Testis (tissue), 2 donors: ENCODE measurements at regions not wholly inside any gene's neighbourhood (a gene's known extent, or its start where the extent isn't known, plus 50 kb on each side); places are given as distances from the start of the nearest gene placed in this dataset.

Source experiments
- DNase-seq: peaks from one replicate; pipeline ENCODE4 v3.0.0-alpha.2; 2019
- H3K27ac ChIP-seq, 2 donors: fragments of 200-600 bp; sonication (generic); one replicate each; pipeline ENCODE4 v1.5.1; 2019
- H3K27me3 ChIP-seq: fragments of 200-600 bp; sonication (generic); one replicate; pipeline ENCODE4 v1.5.1; 2019
- H3K36me3 ChIP-seq: fragments of 200-600 bp; sonication (generic); one replicate; pipeline ENCODE4 v1.5.1; 2017; ENCODE audit warnings: low read depth; ENCODE audit errors: missing control alignments
- H3K4me1 ChIP-seq: fragments of 200-600 bp; sonication (generic); one replicate; pipeline ENCODE4 v1.5.1; 2019
- H3K4me3 ChIP-seq, 2 donors: fragments of 200-600 bp; sonication (generic); one replicate each; pipeline ENCODE4 v1.5.1; 2017 to 2019
- H3K9me3 ChIP-seq: fragments of 200-600 bp; sonication (generic); one replicate; pipeline ENCODE4 v1.5.1; 2017
- POLR2A ChIP-seq: fragments of 450-650 bp; IDR thresholded peaks from one replicate; pipeline ENCODE4 v1.6.1; 2017; ENCODE audit warnings: antibody characterized with exemption, mild to moderate bottlenecking, moderate library complexity
- WGBS, 2 donors: methylation state at CpG; one replicate each; pipeline ENCODE4 v1.1.5; 2018; 5-methylcytosine and 5-hydroxymethylcytosine counted together
- intact Hi-C: fragments of 100-400 bp; cut with DNase I; formaldehyde crosslinking; loops from one replicate; pipeline ENCODE4 v1.15.1; 2023; ENCODE audit warnings: low total_unique reads
- TF ChIP-seq, protein P1 (sequence below), 3 experiments: fragments of 450-650 bp in 2 of 3; fragments of 200-600 bp in 1 of 3; sonication (generic) in 1 of 3; IDR thresholded peaks; one replicate each; pipeline ENCODE4 v1.5.1; 2016 to 2019; ENCODE audit warnings: antibody characterized with exemption in 3 of 3, mild to moderate bottlenecking in 2 of 3, moderate library complexity in 1 of 3

GRCh38 chrY:8552168-8552805 is 785.0 kb upstream of the TSPY4 start:
- H3K4me3 ChIP-seq, result no peak overlapping the region
- no peak overlapping the region for H3K27ac ChIP-seq
- no peak for TF ChIP-seq POLR2A
- TF ChIP-seq, protein P1, sequence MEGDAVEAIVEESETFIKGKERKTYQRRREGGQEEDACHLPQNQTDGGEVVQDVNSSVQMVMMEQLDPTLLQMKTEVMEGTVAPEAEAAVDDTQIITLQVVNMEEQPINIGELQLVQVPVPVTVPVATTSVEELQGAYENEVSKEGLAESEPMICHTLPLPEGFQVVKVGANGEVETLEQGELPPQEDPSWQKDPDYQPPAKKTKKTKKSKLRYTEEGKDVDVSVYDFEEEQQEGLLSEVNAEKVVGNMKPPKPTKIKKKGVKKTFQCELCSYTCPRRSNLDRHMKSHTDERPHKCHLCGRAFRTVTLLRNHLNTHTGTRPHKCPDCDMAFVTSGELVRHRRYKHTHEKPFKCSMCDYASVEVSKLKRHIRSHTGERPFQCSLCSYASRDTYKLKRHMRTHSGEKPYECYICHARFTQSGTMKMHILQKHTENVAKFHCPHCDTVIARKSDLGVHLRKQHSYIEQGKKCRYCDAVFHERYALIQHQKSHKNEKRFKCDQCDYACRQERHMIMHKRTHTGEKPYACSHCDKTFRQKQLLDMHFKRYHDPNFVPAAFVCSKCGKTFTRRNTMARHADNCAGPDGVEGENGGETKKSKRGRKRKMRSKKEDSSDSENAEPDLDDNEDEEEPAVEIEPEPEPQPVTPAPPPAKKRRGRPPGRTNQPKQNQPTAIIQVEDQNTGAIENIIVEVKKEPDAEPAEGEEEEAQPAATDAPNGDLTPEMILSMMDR (IDR thresholded peaks at IDR 0.05), result no peak
- H3K9me3 ChIP-seq, result no peaks in the 10 kb centered on the region
- 17 to 38% methylated on average over 1 of the region's 1 CpG for WGBS, 2 donors
- no peaks in the 10 kb centered on the region for H3K36me3 ChIP-seq
- no peaks in the 10 kb centered on the region for H3K4me1 ChIP-seq
- DNase-seq, result peak; percentile 30
- intact Hi-C loops, result no loop called here
- H3K27me3 ChIP-seq, result no peaks in the 10 kb centered on the region

- WGBS, 2 donors, result 82 to 83% methylated on average over 2 to 8 of the region's 8 CpGs
- Histone ChIP-seq H3K9me3 (no peaks in the 10 kb centered on the region), H3K27me3 (no peaks in the 10 kb centered on the region), H3K36me3 (no peaks in the 10 kb centered on the region), H3K4me3 (no peak overlapping the region), H3K4me1 (no peaks in the 10 kb centered on the region), H3K27ac (no peak overlapping the region)
- TF ChIP-seq, protein P1 (IDR thresholded peaks at IDR 0.05), result no peak
- TF ChIP-seq POLR2A, result no peak
- intact Hi-C loops, result no loop called here
- no peak for DNase-seq
These were observed 783.6 kb upstream of the TSPY4 start for GRCh38 chrY:8553614-8554013.

DNA sequence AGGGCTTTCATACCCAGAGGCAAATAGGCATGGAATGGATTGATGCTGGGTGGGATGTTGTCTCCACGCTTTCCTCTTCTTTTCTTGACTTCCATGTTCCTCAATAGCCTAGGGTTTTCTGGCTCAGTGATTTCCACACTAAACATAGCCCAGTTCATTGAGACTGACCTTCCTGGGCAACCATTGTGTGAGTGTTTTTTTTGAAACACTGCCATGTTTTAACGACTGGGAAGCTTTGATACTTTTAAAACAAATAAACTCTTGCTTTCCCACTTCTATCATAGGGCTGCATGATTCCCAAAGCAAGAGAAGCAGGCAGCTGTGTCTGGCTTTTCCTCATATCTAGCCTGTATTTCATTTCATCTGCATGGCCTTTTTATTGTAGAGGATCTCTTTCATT is 775.9 kb upstream of the TSPY4 start:
- Histone ChIP-seq H3K36me3 (no peaks in the 10 kb centered on the region), H3K27ac (no peak overlapping the region), H3K27me3 (no peaks in the 10 kb centered on the region), H3K4me3 (no peak overlapping the region), H3K4me1 (no peaks in the 10 kb centered on the region), H3K9me3 (no peaks in the 10 kb centered on the region)
- DNase-seq, result no peak
- intact Hi-C loops, result no loop called here
- TF ChIP-seq POLR2A, result no peak
- TF ChIP-seq, protein P1 (IDR thresholded peaks at IDR 0.05), result no peak
- WGBS, 2 donors, result 32 to 35% methylated on average over 2 of the region's 2 CpGs

DNA sequence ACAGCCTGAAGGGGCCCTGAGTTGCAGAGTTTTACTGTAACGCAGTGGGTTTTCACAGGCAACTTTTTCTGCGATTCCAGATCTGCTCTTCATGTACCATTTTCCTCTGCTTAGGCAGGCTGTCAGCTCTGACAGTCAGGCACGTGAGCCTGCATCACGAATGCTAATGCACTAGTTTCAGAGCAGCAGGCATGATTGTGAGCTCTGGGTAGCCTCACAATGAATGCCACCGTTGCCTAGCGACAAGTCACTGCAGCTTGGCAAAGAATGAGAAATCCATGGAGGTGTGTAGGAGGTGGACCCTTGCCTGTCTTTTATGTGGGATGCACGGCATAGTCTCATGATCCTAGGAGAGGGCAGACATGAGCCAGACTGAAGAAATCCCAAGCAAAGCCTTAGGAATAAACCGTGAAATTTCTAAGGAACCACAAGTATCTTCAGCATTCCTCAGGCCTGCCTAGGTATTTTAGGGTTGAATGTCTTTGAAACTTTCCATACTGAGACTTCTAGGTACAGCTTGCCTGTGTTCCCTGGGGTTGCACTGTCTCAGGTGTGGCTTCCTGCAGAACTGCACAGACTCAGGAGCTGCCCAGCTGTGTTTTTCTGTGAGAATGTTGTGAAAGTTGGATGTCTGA is 774.7 kb upstream of the TSPY4 start:
- Histone ChIP-seq H3K27me3 (no peaks in the 10 kb centered on the region), H3K36me3 (no peaks in the 10 kb centered on the region), H3K4me1 (no peaks in the 10 kb centered on the region), H3K4me3 (no peak overlapping the region), H3K27ac (no peak overlapping the region), H3K9me3 (no peaks in the 10 kb centered on the region)
- no peak for DNase-seq
- intact Hi-C loops, result no loop called here
- TF ChIP-seq, protein P1 (IDR thresholded peaks at IDR 0.05), result no peak
- TF ChIP-seq POLR2A, result no peak
- 59 to 64% methylated on average over 3 to 8 of the region's 8 CpGs for WGBS, 2 donors

GRCh38 chrY:8564421-8564820 is 772.8 kb upstream of the TSPY4 start:
- TF ChIP-seq, protein P1 (IDR thresholded peaks at IDR 0.05), result no peak
- TF ChIP-seq POLR2A, result no peak
- Histone ChIP-seq H3K36me3 (no peaks in the 10 kb centered on the region), H3K27me3 (no peaks in the 10 kb centered on the region), H3K4me1 (no peaks in the 10 kb centered on the region), H3K27ac (no peak overlapping the region), H3K9me3 (no peaks in the 10 kb centered on the region), H3K4me3 (no peak overlapping the region)
- no peak for DNase-seq
- intact Hi-C loops, result no loop called here
- 79 to 86% methylated on average over 2 to 3 of the region's 3 CpGs for WGBS, 2 donors
